Esophagus (tissue), 2 donors: ENCODE measurements at regions not wholly inside any gene's neighbourhood (a gene's known extent, or its start where the extent isn't known, plus 50 kb on each side); places are given as distances from the start of the nearest gene placed in this dataset.
"Not testable (repeated sequence)": the region's sequence is repeated elsewhere in the genome, so short reads cannot be mapped to it uniquely, and the experiment has no call there.

Source experiments
- H3K27ac ChIP-seq, 2 donors: one replicate each; pipeline ENCODE4 v1.5.1; 2013; ENCODE audit warnings: low read depth in 2 of 2, mild to moderate bottlenecking in 2 of 2, inconsistent platforms in 1 of 2, low read length in 1 of 2, moderate library complexity in 1 of 2
- H3K27me3 ChIP-seq, 2 donors: one replicate each; pipeline ENCODE4 v1.6.1; 2013; ENCODE audit warnings: low read length in 2 of 2, control low read depth in 1 of 2, mild to moderate bottlenecking in 1 of 2; ENCODE audit not compliant: insufficient read depth in 2 of 2, control insufficient read depth in 1 of 2
- H3K36me3 ChIP-seq, 2 donors: one replicate each; pipeline ENCODE4 v1.6.1; 2013; ENCODE audit warnings: low read length in 1 of 2; ENCODE audit not compliant: control insufficient read depth in 2 of 2, insufficient read depth in 2 of 2
- H3K4me1 ChIP-seq, 2 donors: one replicate each; pipeline ENCODE4 v1.6.1; 2013; ENCODE audit warnings: low read length in 1 of 2; ENCODE audit not compliant: control insufficient read depth in 2 of 2, insufficient read depth in 2 of 2
- H3K4me3 ChIP-seq, 2 donors: one replicate each; pipeline ENCODE4 v1.5.1; 2013; ENCODE audit warnings: low read length in 2 of 2, mild to moderate bottlenecking in 2 of 2, low read depth in 1 of 2, moderate library complexity in 1 of 2
- H3K9me3 ChIP-seq, 2 donors: one replicate each; pipeline ENCODE4 v1.6.1; 2013; ENCODE audit warnings: mild to moderate bottlenecking in 2 of 2, low read depth in 1 of 2, low read length in 1 of 2, moderate library complexity in 1 of 2; ENCODE audit not compliant: control insufficient read depth in 2 of 2, insufficient read depth in 1 of 2
- WGBS, 2 donors: extraction: QIAGEN DNeasy Blood & Tissue Kit; methylation state at CpG; one replicate each; pipeline ENCODE4 v1.1.7; 2013; 5-methylcytosine and 5-hydroxymethylcytosine counted together
- donor health status: healthy with polysubstance abuse.
- donor health status: Bipolar disorder and iron deficiency.

- Histone ChIP-seq H3K36me3 (no peaks in the 10 kb centered on the region), H3K27ac (no peak overlapping the region), H3K4me1 (no peaks in the 10 kb centered on the region), H3K4me3 (no peak overlapping the region), H3K27me3 (no peaks in the 10 kb centered on the region), H3K9me3 (no peaks in the 10 kb centered on the region)
- 78 to 85% methylated on average over 2 of the region's 2 CpGs for WGBS, 2 donors
Observed at GRCh38 chr5:72646246-72646866, 139.1 kb upstream of the ZNF366 start.

GRCh38 chr5:72645064-72645846, 138.0 kb upstream of the ZNF366 start:
- WGBS, 2 donors = 77% methylated on average over 6 of the region's 6 CpGs
- H3K4me3 ChIP-seq = no peak overlapping the region
- no peaks in the 10 kb centered on the region for H3K4me1 ChIP-seq
- H3K36me3 ChIP-seq = no peaks in the 10 kb centered on the region
- no peak overlapping the region for H3K27ac ChIP-seq
- H3K27me3 ChIP-seq = no peaks in the 10 kb centered on the region
- H3K9me3 ChIP-seq = no peaks in the 10 kb centered on the region

GRCh38 chr5:72644296-72644695, 137.1 kb upstream of the ZNF366 start:
- 83 to 86% methylated on average over 2 of the region's 2 CpGs for whole genome bisulfite sequencing, 2 donors
- H3K27me3 ChIP-seq = no peaks in the 10 kb centered on the region
- no peak overlapping the region for H3K27ac ChIP-seq

GRCh38 chr5:72641164-72641563, 134.0 kb upstream of the ZNF366 start:
- no peaks in the 10 kb centered on the region for H3K9me3 ChIP-seq
- WGBS, 2 donors = 91 to 93% methylated on average over 2 of the region's 2 CpGs

More at GRCh38 chr5:72644296-72644695, 137.1 kb upstream of the ZNF366 start:
- H3K4me1 ChIP-seq = no peaks in the 10 kb centered on the region
- H3K9me3 ChIP-seq = no peaks in the 10 kb centered on the region
- no peaks in the 10 kb centered on the region for H3K36me3 ChIP-seq
- no peak overlapping the region for H3K4me3 ChIP-seq

DNA sequence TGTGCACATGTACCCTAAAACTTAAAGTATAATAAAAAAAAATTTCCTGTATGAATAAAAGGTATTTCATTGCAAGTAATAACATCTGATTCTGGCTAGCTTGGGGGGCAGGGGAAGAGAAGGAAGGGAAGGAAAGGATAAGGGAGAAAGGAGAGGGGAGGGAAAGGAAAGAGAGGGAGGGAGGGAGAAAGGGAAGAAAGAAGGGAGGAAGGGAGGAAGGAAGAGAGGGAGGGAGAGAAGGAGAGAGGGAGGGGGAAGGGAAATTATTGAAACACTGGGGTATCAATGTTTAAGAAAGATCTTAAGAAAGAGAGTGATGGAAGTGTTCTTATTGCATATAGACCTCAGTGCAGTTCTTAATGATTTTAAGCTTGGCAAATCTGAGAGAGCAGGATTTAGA, 129.8 kb upstream of the ZNF366 start:
- H3K9me3 ChIP-seq = no peaks in the 10 kb centered on the region
- no peaks in the 10 kb centered on the region for H3K4me1 ChIP-seq
- H3K27ac ChIP-seq = no peak overlapping the region
- H3K4me3 ChIP-seq = no peak overlapping the region
- H3K36me3 ChIP-seq = no peaks in the 10 kb centered on the region
- H3K27me3 ChIP-seq = peaks cover 0 to 3% of the 10 kb centered on the region in 2 donors

More at GRCh38 chr5:72641164-72641563, 134.0 kb upstream of the ZNF366 start:
- H3K4me1 ChIP-seq = no peaks in the 10 kb centered on the region
- no peaks in the 10 kb centered on the region for H3K36me3 ChIP-seq
- H3K27ac ChIP-seq = no peak overlapping the region
- H3K27me3 ChIP-seq = peaks cover 0 to 3% of the 10 kb centered on the region in 2 donors
- no peak overlapping the region for H3K4me3 ChIP-seq

DNA sequence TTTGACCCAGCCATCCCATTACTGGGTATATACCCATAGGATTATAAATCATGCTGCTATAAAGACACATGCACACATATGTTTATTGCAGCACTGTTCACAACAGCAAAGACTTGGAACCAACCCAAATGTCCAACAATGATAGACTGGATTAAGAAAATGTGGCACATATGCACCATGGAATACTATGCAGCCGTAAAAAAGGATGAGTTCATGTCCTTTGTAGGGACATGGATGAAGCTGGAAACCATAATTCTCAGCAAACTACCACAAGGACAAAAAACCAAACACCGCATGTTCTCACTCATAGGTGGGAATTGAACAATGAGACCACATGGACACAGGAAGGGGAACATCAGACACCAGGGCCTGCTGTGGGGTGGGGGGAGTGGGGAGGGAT, 129.4 kb upstream of the ZNF366 start:
- H3K27me3 ChIP-seq, H3K4me1 ChIP-seq, H3K27ac ChIP-seq, H3K4me3 ChIP-seq, H3K36me3 ChIP-seq, H3K9me3 ChIP-seq: not testable (repeated sequence)
- 98 to 100% methylated on average over 2 of the region's 2 CpGs for WGBS, 2 donors

DNA sequence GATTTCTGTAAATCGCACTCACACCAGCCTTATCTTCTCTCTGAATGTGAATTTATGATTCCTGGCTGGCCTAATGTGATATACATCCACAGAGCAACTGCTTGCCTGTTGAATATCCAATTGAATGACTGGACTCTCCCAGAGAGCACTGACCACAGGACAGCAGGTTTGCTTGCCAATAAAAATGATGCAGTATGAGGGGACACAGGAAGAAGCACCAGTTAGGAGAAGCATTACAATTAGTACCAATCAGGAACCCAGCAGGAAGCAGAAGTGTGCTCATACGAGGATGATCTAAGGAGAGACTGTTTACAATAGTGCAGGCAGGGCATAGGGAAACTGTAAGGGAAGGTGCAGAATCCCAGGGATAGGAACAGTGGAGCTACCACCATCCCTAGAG, 127.2 kb upstream of the ZNF366 start:
- no peaks in the 10 kb centered on the region for H3K36me3 ChIP-seq
- no peak overlapping the region for H3K27ac ChIP-seq
- no peak overlapping the region for H3K4me3 ChIP-seq
- no peaks in the 10 kb centered on the region for H3K4me1 ChIP-seq
- peaks cover 0 to 3% of the 10 kb centered on the region in 2 donors for H3K27me3 ChIP-seq
- 69 to 76% methylated on average over 2 of the region's 2 CpGs for WGBS, 2 donors
- H3K9me3 ChIP-seq = no peaks in the 10 kb centered on the region

DNA sequence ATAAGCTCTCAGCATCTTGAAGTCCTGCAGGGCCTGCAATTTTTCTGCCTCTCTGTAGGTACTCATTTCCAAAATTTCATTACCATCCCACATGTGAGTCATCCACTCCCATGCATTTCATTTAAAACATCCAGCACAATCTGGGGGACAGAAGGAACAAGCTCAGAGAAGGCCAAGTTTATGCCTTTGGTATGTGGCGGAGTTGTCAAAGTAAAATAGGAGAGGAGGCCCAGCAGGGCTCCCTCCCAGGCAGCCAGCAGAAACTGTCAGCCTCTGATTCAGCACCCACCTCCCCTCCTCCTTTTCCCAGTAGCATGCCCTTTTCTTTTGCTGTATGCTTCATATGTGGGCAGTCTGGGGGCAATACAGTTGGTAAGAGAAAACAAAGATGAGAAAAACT, 126.4 kb upstream of the ZNF366 start:
- Histone ChIP-seq H3K4me3 (no peak overlapping the region), H3K27ac (no peak overlapping the region), H3K9me3 (no peaks in the 10 kb centered on the region), H3K27me3 (peaks cover 0 to 3% of the 10 kb centered on the region in 2 donors), H3K36me3 (no peaks in the 10 kb centered on the region), H3K4me1 (no peaks in the 10 kb centered on the region)
- 77 to 83% methylated on average over 1 of the region's 1 CpG for WGBS, 2 donors

DNA sequence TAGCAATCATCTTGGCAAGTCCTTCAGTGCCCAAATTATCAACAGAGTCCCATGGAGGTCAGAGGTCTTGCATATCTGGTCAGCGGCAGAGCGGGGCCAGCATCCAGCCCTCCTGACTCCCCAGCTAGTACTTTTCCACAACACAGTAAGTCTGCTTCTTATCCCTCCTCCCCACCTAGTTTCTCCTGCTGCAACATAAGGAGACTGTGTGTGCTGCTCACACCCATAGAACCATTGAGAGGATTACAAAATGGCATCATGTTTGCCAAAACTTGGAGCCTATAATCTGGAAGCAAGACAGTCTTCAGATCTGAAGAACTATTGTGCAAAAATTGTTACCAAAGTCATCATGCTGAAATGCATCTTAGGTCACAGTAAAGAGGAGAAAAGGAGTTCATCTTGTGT, 125.8 kb upstream of the ZNF366 start:
- 82 to 91% methylated on average over 2 of the region's 2 CpGs for WGBS, 2 donors
- H3K27ac ChIP-seq = no peak overlapping the region
- no peaks in the 10 kb centered on the region for H3K9me3 ChIP-seq
- peaks cover 0 to 3% of the 10 kb centered on the region in 2 donors for H3K27me3 ChIP-seq
- no peaks in the 10 kb centered on the region for H3K4me1 ChIP-seq
- H3K36me3 ChIP-seq = no peaks in the 10 kb centered on the region
- no peak overlapping the region for H3K4me3 ChIP-seq

DNA sequence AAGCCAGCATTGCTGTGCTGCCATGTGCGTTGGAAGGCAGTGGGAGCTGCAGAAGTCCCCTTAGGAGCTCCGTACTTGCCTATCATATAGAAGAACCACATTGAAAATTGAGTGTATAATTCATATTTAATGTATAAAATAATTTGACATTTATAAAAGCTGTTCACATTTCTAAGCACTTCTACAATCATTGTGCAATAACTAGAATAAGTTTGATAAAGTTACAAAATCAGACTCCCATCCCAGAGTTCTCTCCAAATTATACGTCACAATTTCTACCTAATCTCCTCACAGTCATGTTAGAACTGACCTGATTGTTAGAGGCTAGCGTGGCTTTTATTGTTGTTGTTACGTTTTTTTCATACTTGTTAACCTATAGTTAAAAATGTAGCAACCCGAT, 123.5 kb upstream of the ZNF366 start:
- Histone ChIP-seq H3K27me3 (no peaks in the 10 kb centered on the region), H3K4me1 (no peaks in the 10 kb centered on the region), H3K4me3 (no peak overlapping the region), H3K9me3 (no peaks in the 10 kb centered on the region), H3K27ac (no peak overlapping the region), H3K36me3 (no peaks in the 10 kb centered on the region)
- 92 to 95% methylated on average over 6 of the region's 6 CpGs for WGBS, 2 donors
